NCI-H187 (cell line): ENCODE measurements at regions not wholly inside any gene's neighbourhood (a gene's known extent, or its start where the extent isn't known, plus 50 kb on each side); places are given as distances from the start of the nearest gene placed in this dataset.

ENCODE experiments used
- DNase-seq, 2 experiments: peaks; one replicate each; lab custom pipeline; 2025; lab: John Stamatoyannopoulos, UW

- DNase-seq = peak in 1 of 2 experiments; percentile 2
Observed at GRCh38 chr13:61029064-61029463, 386.6 kb downstream of the PCDH20 start.

- DNase-seq = no peak
Observed at GRCh38 chr13:61024046-61024445, 391.6 kb downstream of the PCDH20 start.

GRCh38 chr13:61021838-61022237 is 393.8 kb downstream of the PCDH20 start:
- DNase-seq = no peak

- DNase-seq = no peak
Observed at GRCh38 chr13:61013796-61014195, 401.9 kb downstream of the PCDH20 start.

GRCh38 chr13:61010358-61010757 is 405.3 kb downstream of the PCDH20 start:
- DNase-seq = no peak

- DNase-seq = no peak
Observed at GRCh38 chr13:61002686-61003085, 413.0 kb downstream of the PCDH20 start.

GRCh38 chr13:60990032-60990733 is 425.5 kb downstream of the PCDH20 start:
- peak in 1 of 2 experiments; percentile 0 for DNase-seq

- no peak for DNase-seq
Observed at GRCh38 chr13:60986301-60986700, 429.3 kb downstream of the PCDH20 start.

GRCh38 chr13:60981407-60981806 is 434.2 kb downstream of the PCDH20 start:
- no peak for DNase-seq

- DNase-seq = no peak
Observed at GRCh38 chr13:60976367-60976766, 439.3 kb downstream of the PCDH20 start.

GRCh38 chr13:60974296-60974695 is 441.4 kb downstream of the PCDH20 start:
- DNase-seq = no peak

- DNase-seq = no peak
Observed at GRCh38 chr13:60973529-60973928, 442.1 kb downstream of the PCDH20 start.

- no peak for DNase-seq
Observed at GRCh38 chr13:60970736-60971135, 444.9 kb downstream of the PCDH20 start.

- no peak for DNase-seq
Observed at GRCh38 chr13:60969656-60970055, 446.0 kb downstream of the PCDH20 start.

- no peak for DNase-seq
Observed at GRCh38 chr13:60959427-60959826, 456.2 kb downstream of the PCDH20 start.

- DNase-seq = no peak
Observed at GRCh38 chr13:60957816-60958215, 457.8 kb downstream of the PCDH20 start.

GRCh38 chr13:60945396-60945795 is 470.3 kb downstream of the PCDH20 start:
- no peak for DNase-seq

- no peak for DNase-seq
Observed at GRCh38 chr13:60944863-60945262, 470.8 kb downstream of the PCDH20 start.

- DNase-seq = no peak
Observed at GRCh38 chr13:60944016-60944415, 471.6 kb downstream of the PCDH20 start.

GRCh38 chr13:60936281-60936680 is 479.4 kb downstream of the PCDH20 start:
- DNase-seq = no peak

- DNase-seq = no peak
Observed at GRCh38 chr13:60933638-60934037, 482.0 kb downstream of the PCDH20 start.

GRCh38 chr13:60931858-60932546 is 483.6 kb downstream of the PCDH20 start:
- DNase-seq = no peak

- DNase-seq = no peak
Observed at GRCh38 chr13:60925686-60926085, 490.0 kb downstream of the PCDH20 start.

- no peak for DNase-seq
Observed at GRCh38 chr13:60924856-60925255, 490.8 kb downstream of the PCDH20 start.
